M059J (cell line): ENCODE measurements at regions not wholly inside any gene's neighbourhood (a gene's known extent, or its start where the extent isn't known, plus 50 kb on each side); places are given as distances from the start of the nearest gene placed in this dataset.
"Not testable (repeated sequence)": the region's sequence is repeated elsewhere in the genome, so short reads cannot be mapped to it uniquely, and the experiment has no call there.

ENCODE experiments used
- DNase-seq: peaks from one replicate; pipeline ENCODE4 v3.0.0-alpha.2; 2012; ENCODE audit warnings: low read depth

DNA sequence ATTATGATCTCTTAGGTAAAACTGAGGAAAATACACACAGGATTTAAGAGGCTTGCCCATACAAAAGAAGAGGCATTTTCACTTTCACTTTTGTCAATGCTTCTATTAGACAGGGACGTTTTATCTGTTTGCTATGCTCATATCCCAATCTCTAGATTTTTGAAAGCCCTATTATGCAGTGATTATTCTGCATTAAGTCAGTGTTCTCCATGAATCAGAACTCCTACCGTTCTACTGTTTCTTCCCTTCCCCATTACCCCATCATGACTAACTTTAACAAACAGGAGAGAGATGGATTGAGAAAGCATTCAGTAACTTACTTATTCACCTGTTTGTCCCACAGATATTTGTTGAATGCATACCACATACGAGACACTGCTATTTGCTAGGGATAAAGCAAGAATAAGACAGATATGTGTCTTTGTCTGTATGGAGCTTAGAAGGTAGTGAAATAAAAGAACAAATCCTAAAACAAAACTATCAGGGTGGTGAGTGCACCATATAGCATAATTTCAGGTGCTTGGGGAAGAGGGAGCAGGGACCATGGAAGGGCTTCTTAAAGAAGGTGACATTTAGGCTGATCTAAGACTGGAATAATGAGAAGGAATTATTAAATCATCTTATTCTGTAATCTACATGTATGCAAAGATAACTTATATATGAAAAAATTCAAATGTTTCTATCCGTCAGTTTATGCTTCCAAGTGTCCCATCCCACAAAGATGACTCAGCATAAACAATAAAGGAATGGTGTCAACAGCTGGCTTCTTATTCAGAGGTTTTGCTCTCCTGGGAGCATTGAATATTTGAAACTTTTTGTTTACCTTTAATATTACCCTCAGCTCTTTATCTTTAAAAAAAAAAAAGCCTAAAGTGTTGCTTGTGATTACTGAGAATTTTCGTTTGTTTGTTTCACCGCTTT is 328.1 kb downstream of the HINT1 start:
- peak; percentile 1 for DNase-seq

DNA sequence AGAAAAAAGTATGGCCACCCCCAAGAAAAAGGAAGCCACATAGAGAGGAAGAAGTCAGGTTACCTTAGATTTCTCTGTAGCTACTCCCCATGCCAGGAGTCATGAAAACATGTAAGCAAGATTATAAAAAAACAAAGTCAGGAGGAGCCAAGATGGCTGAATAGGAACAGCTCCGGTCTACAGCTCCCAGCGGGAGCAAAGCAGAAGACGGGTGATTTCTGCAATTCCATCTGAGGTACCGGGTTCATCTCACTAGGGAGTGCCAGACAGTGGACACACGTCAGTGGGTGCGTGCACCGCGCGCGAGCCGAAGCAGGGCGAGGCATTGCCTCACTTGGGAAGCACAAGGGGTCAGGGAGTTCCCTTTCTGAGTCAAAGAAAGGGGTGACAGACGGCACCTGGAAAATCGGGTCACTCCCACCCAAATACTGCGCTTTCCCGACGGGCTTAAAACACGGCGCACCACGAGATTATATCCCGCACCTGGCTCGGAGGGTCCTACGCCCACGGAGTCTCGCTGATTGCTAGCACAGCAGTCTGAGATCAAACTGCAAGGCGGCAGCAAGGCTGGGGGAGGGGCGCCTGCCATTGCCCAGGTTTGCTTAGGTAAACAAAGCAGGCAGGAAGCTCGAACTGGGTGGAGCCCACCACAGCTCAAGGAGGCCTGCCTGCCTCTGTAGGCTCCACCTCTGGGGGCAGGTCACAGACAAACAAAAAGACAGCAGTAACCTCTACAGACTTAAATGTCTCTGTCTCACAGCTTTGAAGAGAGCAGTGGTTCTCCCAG is 347.3 kb downstream of the HINT1 start:
- not testable (repeated sequence) for DNase-seq

DNA sequence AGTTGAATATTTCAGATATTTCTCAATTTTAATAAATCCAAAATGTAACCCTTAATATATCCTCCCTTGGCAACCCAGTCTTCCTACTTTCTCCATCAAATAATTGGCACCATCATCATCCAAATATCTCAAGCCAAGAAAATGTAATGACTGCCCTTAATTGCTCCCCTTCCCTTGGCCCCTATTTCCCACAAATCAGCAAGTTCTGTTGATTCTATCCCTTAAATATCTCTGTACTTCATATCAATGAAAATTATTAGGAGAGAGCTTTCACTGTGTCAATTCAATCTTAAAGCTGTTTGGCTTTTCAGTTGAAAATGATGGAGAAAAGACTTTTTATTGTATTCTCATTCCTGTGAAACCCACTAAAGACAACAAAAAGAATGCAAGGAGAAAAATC is 349.8 kb downstream of the HINT1 start:
- no peak for DNase-seq

DNA sequence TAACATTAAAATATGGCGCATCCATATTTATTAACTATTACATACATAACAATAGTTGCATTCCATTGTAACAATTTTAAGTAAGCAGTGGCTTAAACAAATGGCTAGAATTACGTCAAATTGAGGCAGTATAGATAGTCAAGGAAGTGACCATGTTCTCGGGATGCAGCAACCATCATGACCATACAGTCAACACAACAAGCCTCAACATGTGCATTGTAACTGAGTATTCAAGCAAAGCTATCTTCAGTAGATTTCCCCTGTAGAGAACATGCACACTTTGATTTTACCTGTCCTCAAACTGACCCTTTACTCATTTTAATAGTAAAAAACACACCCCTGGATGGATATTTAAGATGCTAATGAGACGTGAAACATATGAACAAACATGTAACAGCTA is 356.4 kb downstream of the HINT1 start:
- DNase-seq = no peak

DNA sequence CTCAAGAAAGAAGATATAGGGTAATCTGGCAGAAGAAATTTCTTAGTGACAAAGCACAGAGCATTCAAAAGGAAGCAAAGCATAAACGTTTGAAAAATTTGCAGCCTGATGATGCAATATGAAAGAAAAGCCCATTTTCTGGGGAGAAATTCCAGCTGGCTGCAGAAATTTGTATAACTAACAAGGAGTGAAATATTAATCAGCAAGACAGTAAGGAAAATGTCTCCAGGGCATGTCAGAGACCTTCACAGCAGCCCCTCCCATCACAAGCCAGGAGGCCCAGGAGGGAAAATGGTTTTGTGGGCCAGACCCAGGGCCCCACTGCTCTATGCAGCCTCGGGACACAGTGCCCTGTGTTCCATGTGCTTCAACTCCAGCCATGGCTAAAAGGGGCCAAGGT is 359.4 kb downstream of the HINT1 start:
- DNase-seq = no peak

DNA sequence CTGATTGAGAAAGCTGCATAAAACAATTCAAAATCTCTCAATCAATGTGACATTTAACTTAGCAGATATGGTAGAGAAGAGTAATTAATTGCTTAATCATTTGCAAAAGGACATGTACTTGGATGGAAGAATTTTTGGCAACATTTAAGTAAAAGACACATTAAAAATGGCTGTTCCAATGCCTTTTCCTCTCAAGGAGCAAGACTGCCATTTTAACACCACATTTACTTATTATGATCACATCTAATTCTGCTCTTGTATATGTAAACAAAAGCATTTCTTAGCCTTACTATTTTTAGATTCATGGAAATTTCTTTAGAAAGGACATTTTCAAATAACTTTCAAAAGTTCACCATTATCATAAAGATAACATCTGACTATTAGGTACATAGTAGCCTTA is 360.0 kb downstream of the HINT1 start:
- no peak for DNase-seq

DNA sequence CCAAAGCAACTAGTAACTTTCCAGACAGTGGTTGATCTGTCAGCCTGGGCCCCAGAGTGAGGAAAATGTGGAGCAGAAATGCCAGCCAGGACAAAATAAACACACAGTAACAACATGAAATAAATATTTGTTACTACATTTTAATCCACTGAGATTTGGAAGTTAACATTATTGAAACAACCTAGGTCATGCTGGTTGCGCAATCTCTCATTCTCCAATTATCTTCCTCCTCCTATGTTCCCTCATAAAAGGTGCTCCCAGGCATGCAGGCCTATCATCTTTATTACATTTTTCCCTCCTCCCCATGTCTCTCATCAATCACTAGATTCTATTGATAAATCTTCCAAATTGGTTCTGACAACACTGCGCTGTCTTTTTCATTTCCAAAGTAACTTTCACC is 363.1 kb downstream of the HINT1 start:
- no peak for DNase-seq

DNA sequence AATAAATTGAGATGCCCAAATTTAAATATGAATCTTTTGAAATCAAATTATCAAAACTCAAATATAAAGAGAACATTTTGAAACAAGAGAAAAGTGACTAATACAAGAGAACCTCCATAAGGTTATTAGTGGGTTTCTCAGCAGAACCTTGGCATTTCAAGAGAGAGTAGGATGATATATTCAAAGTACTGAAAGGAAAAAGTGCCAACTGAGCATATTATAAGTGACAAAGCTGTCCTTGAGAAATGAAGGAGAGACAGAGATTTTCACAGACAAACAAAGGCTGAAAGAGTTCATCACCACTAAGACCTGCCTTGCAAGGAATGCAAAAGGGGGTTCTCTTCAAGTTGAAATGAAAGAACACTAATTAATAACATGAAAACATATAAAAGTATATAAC is 366.0 kb downstream of the HINT1 start:
- no peak for DNase-seq

DNA sequence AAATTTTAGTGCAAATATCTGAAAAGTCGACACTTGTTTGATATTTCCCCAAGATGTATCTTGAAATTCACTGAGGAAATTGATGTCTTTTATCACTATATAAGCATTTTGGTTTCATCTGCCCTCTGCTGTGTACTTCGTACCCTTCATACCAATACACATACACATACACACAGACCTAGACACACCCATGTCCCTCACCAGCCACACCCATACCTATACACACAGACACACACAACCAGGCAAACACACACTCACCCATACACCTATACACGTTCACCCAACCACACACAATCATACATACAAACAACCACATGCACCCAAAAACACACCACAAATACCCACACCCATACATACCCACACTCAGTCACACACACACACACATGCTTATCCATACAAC is 367.8 kb downstream of the HINT1 start:
- DNase-seq = no peak

DNA sequence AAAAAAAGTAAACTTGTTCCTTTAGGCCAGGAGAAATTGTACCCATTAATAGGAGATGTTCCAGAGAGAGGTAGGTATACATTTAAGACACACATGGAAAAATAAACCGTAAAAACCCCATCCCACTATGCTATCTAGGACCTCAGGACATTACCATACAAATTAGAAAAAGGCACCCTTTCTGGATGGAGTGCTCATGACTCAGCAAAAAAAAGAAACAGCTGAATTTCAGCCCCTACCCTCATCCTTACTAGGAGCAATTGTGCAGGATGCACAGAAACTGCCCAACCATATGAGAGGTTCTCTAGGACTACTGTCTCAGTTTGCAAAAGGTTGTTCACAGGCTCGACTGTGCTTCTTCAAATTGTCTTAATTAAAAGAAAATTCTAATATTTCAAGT is 368.2 kb downstream of the HINT1 start:
- no peak for DNase-seq

DNA sequence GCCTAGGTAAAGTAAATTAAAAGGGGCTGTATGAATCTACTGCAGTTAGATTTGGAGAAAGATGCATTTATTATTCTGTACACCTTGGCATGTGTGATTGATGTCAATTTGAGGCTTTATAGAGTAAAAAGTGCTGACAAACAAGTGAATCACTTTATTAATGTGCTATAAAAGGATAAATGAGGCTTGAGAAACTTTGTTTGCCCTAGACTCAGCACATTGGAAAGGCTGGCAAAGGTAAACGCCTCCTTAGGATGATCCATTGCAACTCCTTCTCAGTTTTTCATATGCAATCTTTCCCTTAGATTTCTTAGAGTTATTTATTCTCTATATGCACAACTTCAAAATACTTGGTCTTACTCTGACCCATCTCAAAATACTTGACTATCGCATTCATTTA is 369.0 kb downstream of the HINT1 start:
- DNase-seq = no peak

DNA sequence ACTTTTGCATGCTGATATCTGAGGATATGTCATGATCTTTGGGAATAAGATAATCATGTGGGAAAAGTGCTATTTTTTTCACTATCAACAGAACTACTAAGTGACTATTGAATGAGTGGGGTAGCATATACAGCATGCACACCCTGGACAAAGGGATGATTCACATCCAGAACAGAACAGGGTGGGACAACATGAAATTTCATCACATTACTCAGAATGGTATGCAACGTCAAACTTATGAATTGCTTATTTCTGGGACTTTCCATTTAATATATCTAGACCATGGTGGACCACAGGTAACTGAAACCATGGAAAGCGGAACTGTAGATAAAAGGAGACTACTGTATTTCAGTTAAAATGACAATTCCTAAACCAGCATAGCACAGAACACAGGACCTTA is 370.0 kb downstream of the HINT1 start:
- DNase-seq = no peak

DNA sequence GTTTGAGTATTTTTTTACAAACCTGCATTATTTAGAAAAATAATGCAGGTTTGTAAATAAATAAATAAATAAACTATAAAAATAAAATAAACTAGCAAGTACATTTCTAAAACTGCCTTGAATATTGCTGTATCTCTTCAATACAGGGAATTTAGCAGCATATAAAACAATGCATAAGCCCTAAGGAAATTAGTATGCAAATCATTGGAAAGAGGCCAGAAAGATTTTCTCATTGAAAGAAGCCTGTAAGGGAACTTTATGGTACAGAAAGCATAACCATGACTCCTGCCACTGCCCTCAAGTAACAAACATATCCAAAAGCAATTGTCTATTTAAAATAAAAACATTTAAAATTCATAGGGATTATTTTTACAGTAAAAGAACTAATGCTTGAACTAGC is 387.3 kb downstream of the HINT1 start:
- no peak for DNase-seq

DNA sequence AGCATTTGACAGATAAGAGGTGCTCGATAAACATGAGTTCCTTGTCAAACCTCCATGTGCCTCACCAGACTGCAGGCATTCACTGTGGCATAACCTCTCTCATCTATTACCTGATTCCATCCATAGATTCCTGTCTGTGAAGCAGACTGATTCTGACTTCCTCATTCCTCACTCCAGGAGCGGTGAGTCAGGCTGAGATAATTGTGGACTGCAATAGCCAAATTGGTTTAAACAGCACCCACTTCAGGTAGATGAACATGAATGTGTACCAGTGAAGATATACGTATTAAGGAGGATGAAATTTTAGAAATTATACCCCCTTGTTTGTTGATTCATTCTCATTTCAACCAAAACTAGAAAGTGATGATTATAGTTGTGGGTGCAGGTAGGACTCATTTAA is 391.2 kb downstream of the HINT1 start:
- peak; percentile 4 for DNase-seq

DNA sequence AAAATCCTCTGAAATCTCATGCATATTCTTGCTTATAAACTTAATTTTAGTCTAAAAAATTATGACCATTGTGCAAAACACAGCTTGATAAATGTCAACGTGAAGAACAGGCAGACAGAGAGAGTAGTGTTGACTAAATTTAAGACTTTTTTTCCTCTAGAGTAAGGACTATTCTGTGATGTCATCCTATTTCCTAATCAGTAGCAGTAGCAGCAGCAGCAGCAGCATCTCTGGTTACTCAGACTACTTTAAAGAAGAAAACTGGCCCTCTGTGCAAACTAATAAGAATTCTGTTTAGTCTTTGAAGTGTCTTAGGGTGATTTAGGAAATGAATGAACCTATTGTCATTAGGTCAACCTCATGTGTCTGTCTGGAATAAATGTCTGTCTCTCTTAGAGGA is 403.0 kb downstream of the HINT1 start:
- DNase-seq = no peak

DNA sequence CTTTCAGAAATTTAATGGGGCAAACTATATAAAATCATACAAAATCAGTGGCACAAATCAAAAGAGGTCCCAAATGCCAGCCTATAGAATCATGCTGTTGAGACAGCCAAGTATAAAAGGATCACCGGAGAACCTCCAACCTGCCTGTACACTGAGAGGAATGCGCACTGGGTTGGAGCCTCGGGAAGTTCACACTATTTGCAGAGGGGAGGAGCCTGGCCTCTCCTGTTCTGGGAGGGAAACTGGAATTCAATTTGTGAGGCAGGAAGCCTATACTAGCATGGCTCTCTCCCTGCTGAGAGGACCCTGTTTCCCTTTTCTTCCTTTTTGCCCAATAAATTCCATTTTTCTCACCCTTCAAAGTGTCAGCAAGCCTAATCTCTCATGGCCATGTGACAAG is 406.0 kb downstream of the HINT1 start:
- no peak for DNase-seq

DNA sequence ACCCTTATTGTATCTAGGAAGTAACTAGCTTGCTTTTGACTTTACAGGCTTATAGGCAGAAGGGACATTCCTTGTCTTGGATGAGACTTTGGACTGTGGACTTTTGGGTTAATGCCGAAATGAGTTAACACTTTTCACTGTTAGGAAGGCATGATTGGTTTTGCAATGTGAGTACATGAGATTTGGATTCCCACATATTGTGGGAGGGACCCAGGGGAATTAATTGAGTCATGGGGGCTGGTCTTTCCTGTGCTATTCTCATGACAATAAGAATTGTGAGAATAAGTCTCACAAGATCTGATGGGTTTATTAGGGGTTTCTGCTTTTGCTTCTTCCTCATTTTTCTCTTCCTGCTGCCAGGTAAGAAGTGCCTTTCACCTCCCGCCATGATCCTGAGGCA is 417.5 kb downstream of the HINT1 start:
- no peak for DNase-seq

DNA sequence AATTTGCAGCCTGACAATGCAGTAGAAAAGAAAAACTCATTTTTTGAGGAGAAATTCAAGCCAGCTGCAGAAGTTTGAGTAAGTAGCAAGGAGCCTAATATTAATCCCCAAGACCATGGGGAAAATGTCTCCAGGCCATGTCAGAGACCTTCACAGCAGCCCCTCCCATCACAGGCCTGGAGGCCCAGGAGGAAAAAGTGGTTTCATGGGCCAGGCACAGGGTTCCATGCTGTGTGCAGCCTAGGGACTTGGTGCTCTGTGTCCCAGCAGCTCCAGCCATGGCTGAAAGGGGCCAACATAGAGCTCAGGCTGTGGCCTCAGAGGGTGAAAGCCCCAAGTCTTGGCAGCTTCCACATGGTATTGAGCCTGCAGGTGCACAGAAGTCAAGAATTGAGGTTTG is 418.4 kb downstream of the HINT1 start:
- not testable (repeated sequence) for DNase-seq

DNA sequence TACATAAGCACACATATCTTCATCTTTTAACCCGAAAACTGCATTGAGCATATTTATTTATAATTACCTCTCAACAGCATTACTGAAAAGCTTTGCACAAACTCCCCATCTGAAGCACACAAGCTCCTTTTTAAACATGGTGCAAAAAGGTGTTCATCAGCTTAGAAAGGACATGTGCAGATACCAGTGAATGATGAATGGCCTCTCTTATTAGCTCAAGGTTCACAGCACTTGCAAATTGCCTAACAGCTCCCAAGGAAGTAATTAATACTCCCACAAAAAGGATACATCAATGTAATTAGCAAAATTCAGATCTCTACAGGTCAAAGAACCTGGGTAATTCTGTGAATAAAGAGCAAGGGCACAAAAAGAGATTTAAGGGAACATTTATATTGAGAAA is 422.0 kb downstream of the HINT1 start:
- no peak for DNase-seq

DNA sequence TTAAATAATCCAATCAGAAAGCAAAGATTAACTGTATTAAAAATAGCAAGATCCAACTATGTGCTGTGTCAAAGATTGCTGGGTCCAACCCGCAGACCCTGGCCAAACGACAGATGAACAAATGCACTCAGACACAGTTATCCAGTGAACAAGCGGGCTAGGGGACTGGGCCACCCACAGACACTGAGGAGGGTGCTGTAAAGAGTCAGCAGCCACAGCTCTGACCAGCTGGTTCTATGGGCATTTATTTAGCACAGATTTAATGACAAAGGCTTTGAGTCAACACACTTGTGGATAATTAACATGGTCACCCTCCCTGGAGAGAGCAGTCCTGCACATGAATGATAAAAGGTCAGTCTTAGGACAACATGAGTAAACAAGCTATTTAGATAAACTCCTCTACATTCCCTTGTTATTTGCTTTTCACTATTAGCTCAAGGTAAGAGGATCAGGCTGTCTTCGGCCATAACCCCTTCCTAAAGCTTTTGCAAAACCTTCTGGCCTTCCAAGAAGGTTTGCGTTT is 424.9 kb downstream of the HINT1 start:
- DNase-seq = no peak

DNA sequence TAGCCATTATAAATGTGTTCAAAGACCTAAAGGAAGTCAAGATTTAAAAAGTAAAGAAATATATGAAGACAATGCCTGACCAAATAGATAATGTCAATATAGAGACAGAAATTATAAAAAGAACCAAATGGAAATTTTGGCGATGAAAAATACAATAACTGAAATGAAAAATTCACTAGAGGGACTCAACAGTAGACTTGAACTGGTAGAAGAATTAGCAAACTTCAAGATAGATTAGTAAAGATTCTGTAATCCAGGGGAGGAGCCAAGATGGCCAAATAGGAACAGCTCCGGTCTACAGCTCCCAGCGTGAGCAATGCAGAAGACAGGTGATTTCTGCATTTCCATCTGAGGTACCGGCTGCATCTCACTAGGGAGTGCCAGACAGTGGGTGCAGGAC is 433.2 kb downstream of the HINT1 start:
- DNase-seq = no peak

DNA sequence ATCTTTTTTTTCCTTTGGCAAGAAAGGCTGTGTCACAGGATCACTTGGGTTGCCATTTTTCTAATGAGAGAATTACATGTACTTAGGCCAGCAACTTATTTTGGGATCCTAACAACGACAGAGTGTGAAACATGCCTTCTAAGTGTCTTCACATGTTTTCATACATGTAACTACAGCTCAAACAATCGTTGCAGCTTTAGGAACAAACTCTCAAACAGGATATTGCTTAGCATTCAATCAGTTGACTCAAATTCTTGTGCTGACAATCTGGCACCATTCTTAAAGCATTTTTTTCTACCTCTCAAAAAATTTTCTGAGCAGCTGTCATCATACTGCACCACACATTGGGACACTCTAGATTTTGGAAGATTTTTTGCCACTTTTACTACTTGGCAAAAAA is 435.5 kb downstream of the HINT1 start:
- no peak for DNase-seq

DNA sequence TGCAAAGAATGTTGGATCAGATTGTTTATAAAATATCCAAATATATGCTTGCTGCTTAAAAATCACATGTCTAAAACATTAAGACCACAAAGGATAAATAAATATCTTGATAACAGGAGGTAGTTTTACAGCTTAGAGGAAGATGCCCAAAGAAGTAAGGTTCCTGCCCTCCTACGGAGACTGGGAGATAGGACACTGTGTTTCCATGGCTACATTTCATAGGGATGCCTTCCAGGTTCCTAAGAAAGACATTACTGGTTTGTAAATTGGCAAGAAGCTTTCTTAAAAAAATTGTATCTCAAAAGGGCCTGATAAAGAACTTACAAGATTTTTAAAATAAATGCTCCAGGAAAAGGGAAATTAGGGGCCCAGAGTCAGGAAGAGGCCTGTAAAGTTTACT is 437.2 kb downstream of the HINT1 start:
- DNase-seq = no peak
